ENCODE measurements at regions not wholly inside any gene's neighbourhood (a gene's known extent, or its start where the extent isn't known, plus 50 kb on each side); places are given as distances from the start of the nearest gene placed in this dataset.
"Not testable (repeated sequence)": the region's sequence is repeated elsewhere in the genome, so short reads cannot be mapped to it uniquely, and the experiment has no call there.

GRCh38 chr14:106145731-106146130, 619.3 kb downstream of the TMEM121 start:
- DNase-seq; H3K9me3 ChIP-seq (ENCODE audit: control insufficient read depth, low read depth, low read length); H3K4me3 ChIP-seq (ENCODE audit: low read length); H3K27me3 ChIP-seq (ENCODE audit: control insufficient read depth, insufficient read depth, low read length); H3K36me3 ChIP-seq (ENCODE audit: control insufficient read depth, insufficient read depth, low read length); H3K4me1 ChIP-seq (ENCODE audit: control insufficient read depth, insufficient read depth, low read length); H3K27ac ChIP-seq (ENCODE audit: low read length): not testable (repeated sequence)
- 67% methylated on average over 1 of the region's 6 CpGs for WGBS (ENCODE audit: insufficient coverage, low lambda C conversion rate)

GRCh38 chr14:106153362-106153955, 627.1 kb downstream of the TMEM121 start:
- H3K4me1 ChIP-seq (ENCODE audit: control insufficient read depth, insufficient read depth, low read length); H3K36me3 ChIP-seq (ENCODE audit: control insufficient read depth, insufficient read depth, low read length); DNase-seq; H3K27me3 ChIP-seq (ENCODE audit: control insufficient read depth, insufficient read depth, low read length); H3K4me3 ChIP-seq (ENCODE audit: low read length); H3K9me3 ChIP-seq (ENCODE audit: control insufficient read depth, low read depth, low read length); H3K27ac ChIP-seq (ENCODE audit: low read length): not testable (repeated sequence)
- WGBS (ENCODE audit: insufficient coverage, low lambda C conversion rate), result 100% methylated on average over 1 of the region's 17 CpGs

- H3K27ac ChIP-seq (ENCODE audit: low read length), result no peak overlapping the region
- peaks cover 8% of the 10 kb centered on the region for H3K9me3 ChIP-seq (ENCODE audit: control insufficient read depth, low read depth, low read length)
- DNase-seq, result no peak
- no peaks in the 10 kb centered on the region for H3K36me3 ChIP-seq (ENCODE audit: control insufficient read depth, insufficient read depth, low read length)
- no peaks in the 10 kb centered on the region for H3K4me1 ChIP-seq (ENCODE audit: control insufficient read depth, insufficient read depth, low read length)
- H3K27me3 ChIP-seq (ENCODE audit: control insufficient read depth, insufficient read depth, low read length), result no peaks in the 10 kb centered on the region
- no CpG with 5 or more reads among the region's 3 CpGs for WGBS (ENCODE audit: insufficient coverage, low lambda C conversion rate)
- no peak overlapping the region for H3K4me3 ChIP-seq (ENCODE audit: low read length)
Measured at GRCh38 chr14:106163316-106163715, 636.9 kb downstream of the TMEM121 start.

- not testable (repeated sequence) for H3K27me3 ChIP-seq (ENCODE audit: control insufficient read depth, insufficient read depth, low read length); H3K27ac ChIP-seq (ENCODE audit: low read length); H3K4me3 ChIP-seq (ENCODE audit: low read length); H3K9me3 ChIP-seq (ENCODE audit: control insufficient read depth, low read depth, low read length); DNase-seq; H3K4me1 ChIP-seq (ENCODE audit: control insufficient read depth, insufficient read depth, low read length); H3K36me3 ChIP-seq (ENCODE audit: control insufficient read depth, insufficient read depth, low read length)
- no CpG with 5 or more reads among the region's 3 CpGs for WGBS (ENCODE audit: insufficient coverage, low lambda C conversion rate)
Measured at GRCh38 chr14:106163812-106164211, 637.4 kb downstream of the TMEM121 start.

GRCh38 chr14:106166232-106166631, 639.8 kb downstream of the TMEM121 start:
- H3K4me1 ChIP-seq (ENCODE audit: control insufficient read depth, insufficient read depth, low read length), result no peaks in the 10 kb centered on the region
- no CpG with 5 or more reads among the region's 3 CpGs for WGBS (ENCODE audit: insufficient coverage, low lambda C conversion rate)
- H3K27ac ChIP-seq (ENCODE audit: low read length), result no peak overlapping the region
- H3K4me3 ChIP-seq (ENCODE audit: low read length), result no peak overlapping the region
- H3K27me3 ChIP-seq (ENCODE audit: control insufficient read depth, insufficient read depth, low read length), result no peaks in the 10 kb centered on the region
- H3K9me3 ChIP-seq (ENCODE audit: control insufficient read depth, low read depth, low read length), result peaks cover 12% of the 10 kb centered on the region
- H3K36me3 ChIP-seq (ENCODE audit: control insufficient read depth, insufficient read depth, low read length), result no peaks in the 10 kb centered on the region
- DNase-seq, result no peak

GRCh38 chr14:106166650-106167204, 640.3 kb downstream of the TMEM121 start:
- 67% methylated on average over 2 of the region's 10 CpGs for WGBS (ENCODE audit: insufficient coverage, low lambda C conversion rate)
- no peak overlapping the region for H3K27ac ChIP-seq (ENCODE audit: low read length)

GRCh38 chr14:106170163-106170658, 643.8 kb downstream of the TMEM121 start:
- H3K36me3 ChIP-seq (ENCODE audit: control insufficient read depth, insufficient read depth, low read length); DNase-seq; H3K27me3 ChIP-seq (ENCODE audit: control insufficient read depth, insufficient read depth, low read length); H3K4me1 ChIP-seq (ENCODE audit: control insufficient read depth, insufficient read depth, low read length); H3K4me3 ChIP-seq (ENCODE audit: low read length); H3K27ac ChIP-seq (ENCODE audit: low read length): not testable (repeated sequence)
- peaks cover 12% of the 10 kb centered on the region for H3K9me3 ChIP-seq (ENCODE audit: control insufficient read depth, low read depth, low read length)
- no CpG with 5 or more reads among the region's 13 CpGs for WGBS (ENCODE audit: insufficient coverage, low lambda C conversion rate)

More at GRCh38 chr14:106166650-106167204, 640.3 kb downstream of the TMEM121 start:
- no peak for DNase-seq
- Histone ChIP-seq H3K4me1 (ENCODE audit: control insufficient read depth, insufficient read depth, low read length) (no peaks in the 10 kb centered on the region), H3K36me3 (ENCODE audit: control insufficient read depth, insufficient read depth, low read length) (no peaks in the 10 kb centered on the region), H3K4me3 (ENCODE audit: low read length) (no peak overlapping the region), H3K27me3 (ENCODE audit: control insufficient read depth, insufficient read depth, low read length) (no peaks in the 10 kb centered on the region), H3K9me3 (ENCODE audit: control insufficient read depth, low read depth, low read length) (peaks cover 12% of the 10 kb centered on the region)

GRCh38 chr14:106174206-106174605, 647.8 kb downstream of the TMEM121 start:
- Histone ChIP-seq H3K27ac (ENCODE audit: low read length) (no peak overlapping the region), H3K4me3 (ENCODE audit: low read length) (no peak overlapping the region), H3K4me1 (ENCODE audit: control insufficient read depth, insufficient read depth, low read length) (no peaks in the 10 kb centered on the region), H3K27me3 (ENCODE audit: control insufficient read depth, insufficient read depth, low read length) (no peaks in the 10 kb centered on the region), H3K36me3 (ENCODE audit: control insufficient read depth, insufficient read depth, low read length) (no peaks in the 10 kb centered on the region), H3K9me3 (ENCODE audit: control insufficient read depth, low read depth, low read length) (peaks cover 4% of the 10 kb centered on the region)
- WGBS (ENCODE audit: insufficient coverage, low lambda C conversion rate), result no CpG with 5 or more reads among the region's 7 CpGs
- DNase-seq, result no peak

GRCh38 chr14:106177266-106178246, 651.2 kb downstream of the TMEM121 start:
- not testable (repeated sequence) for H3K4me3 ChIP-seq (ENCODE audit: low read length); H3K27me3 ChIP-seq (ENCODE audit: control insufficient read depth, insufficient read depth, low read length); H3K4me1 ChIP-seq (ENCODE audit: control insufficient read depth, insufficient read depth, low read length); DNase-seq; H3K36me3 ChIP-seq (ENCODE audit: control insufficient read depth, insufficient read depth, low read length); H3K27ac ChIP-seq (ENCODE audit: low read length); H3K9me3 ChIP-seq (ENCODE audit: control insufficient read depth, low read depth, low read length)
- WGBS (ENCODE audit: insufficient coverage, low lambda C conversion rate), result no CpG with 5 or more reads among the region's 7 CpGs

- Histone ChIP-seq H3K4me3 (ENCODE audit: low read length) (no peak overlapping the region), H3K27ac (ENCODE audit: low read length) (no peak overlapping the region), H3K4me1 (ENCODE audit: control insufficient read depth, insufficient read depth, low read length) (no peaks in the 10 kb centered on the region), H3K27me3 (ENCODE audit: control insufficient read depth, insufficient read depth, low read length) (no peaks in the 10 kb centered on the region), H3K9me3 (ENCODE audit: control insufficient read depth, low read depth, low read length) (no peaks in the 10 kb centered on the region), H3K36me3 (ENCODE audit: control insufficient read depth, insufficient read depth, low read length) (no peaks in the 10 kb centered on the region)
- DNase-seq, result no peak
- WGBS (ENCODE audit: insufficient coverage, low lambda C conversion rate), result 50% methylated on average over 1 of the region's 2 CpGs
Measured at GRCh38 chr14:106179761-106180160, 653.4 kb downstream of the TMEM121 start.

Measured in large intestine (tissue), 3 donors.